Lower leg skin (tissue), 3 donors: ENCODE measurements at regions not wholly inside any gene's neighbourhood (a gene's known extent, or its start where the extent isn't known, plus 50 kb on each side); places are given as distances from the start of the nearest gene placed in this dataset.

Source experiments
- CTCF ChIP-seq, 3 donors: fragments of 450-650 bp; IDR thresholded peaks; one replicate each; pipeline ENCODE4 v1.5.1; 2016; ENCODE audit warnings: antibody characterized with exemption in 3 of 3, mild to moderate bottlenecking in 3 of 3, moderate library complexity in 2 of 3
- POLR2A ChIP-seq, 2 donors: fragments of 450-650 bp; IDR thresholded peaks; one replicate each; pipeline ENCODE4 v1.6.1; 2016 to 2017; ENCODE audit warnings: antibody characterized with exemption in 2 of 2, mild to moderate bottlenecking in 1 of 2, moderate library complexity in 1 of 2

GRCh38 chr2:185188656-185189055, 549.9 kb upstream of the FSIP2 start:
- no peak for TF ChIP-seq CTCF (IDR thresholded peaks at IDR 0.05)
- no peak for TF ChIP-seq POLR2A (IDR thresholded peaks at IDR 0.05)
